ENCODE measurements at regions not wholly inside any gene's neighbourhood (a gene's known extent, or its start where the extent isn't known, plus 50 kb on each side); places are given as distances from the start of the nearest gene placed in this dataset.

DNA sequence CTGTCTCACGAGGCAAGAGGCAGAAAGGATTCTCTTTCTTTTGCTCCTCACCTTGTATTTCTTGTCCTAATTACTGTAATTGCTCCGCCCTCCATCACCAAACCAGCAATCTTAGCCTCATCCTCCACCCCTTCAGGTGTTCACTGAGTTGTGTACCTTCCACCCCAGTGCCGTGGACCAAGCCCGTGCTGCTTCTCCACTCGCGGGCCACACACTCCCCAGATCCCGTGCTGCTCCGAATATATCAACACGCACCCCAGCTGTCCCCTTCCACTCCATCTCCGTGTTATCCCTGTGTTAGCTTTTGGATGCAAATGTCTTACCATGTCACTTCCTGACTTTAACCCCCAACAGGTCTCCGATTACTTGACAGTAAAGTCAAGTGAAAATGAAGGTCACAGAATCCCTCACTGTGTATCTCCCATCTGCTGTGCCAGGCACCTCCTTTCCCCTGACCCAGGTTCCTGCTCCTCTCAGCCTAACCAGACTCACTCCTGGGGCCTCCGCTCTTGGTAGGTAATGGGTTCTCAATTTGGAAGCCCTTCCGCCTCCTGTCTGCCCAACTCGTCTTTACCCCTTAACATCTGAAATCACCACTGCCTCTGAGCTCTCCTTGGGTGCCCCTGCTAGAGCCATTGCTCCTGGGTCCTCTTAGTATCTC is 320.2 kb downstream of the MED10 start:
- TF ChIP-seq EZH2 (IDR thresholded peaks at IDR 0.05; ENCODE audit: low read length, missing control alignments), result no peak
- TF ChIP-seq, protein P1, sequence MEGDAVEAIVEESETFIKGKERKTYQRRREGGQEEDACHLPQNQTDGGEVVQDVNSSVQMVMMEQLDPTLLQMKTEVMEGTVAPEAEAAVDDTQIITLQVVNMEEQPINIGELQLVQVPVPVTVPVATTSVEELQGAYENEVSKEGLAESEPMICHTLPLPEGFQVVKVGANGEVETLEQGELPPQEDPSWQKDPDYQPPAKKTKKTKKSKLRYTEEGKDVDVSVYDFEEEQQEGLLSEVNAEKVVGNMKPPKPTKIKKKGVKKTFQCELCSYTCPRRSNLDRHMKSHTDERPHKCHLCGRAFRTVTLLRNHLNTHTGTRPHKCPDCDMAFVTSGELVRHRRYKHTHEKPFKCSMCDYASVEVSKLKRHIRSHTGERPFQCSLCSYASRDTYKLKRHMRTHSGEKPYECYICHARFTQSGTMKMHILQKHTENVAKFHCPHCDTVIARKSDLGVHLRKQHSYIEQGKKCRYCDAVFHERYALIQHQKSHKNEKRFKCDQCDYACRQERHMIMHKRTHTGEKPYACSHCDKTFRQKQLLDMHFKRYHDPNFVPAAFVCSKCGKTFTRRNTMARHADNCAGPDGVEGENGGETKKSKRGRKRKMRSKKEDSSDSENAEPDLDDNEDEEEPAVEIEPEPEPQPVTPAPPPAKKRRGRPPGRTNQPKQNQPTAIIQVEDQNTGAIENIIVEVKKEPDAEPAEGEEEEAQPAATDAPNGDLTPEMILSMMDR (conservative IDR thresholded peaks at IDR 0.05 in 1 of 2, IDR thresholded peaks at IDR 0.05 in 1 of 2; ENCODE audit: low read depth in 1 of 2, low read length in 2 of 2), result no peak

DNA sequence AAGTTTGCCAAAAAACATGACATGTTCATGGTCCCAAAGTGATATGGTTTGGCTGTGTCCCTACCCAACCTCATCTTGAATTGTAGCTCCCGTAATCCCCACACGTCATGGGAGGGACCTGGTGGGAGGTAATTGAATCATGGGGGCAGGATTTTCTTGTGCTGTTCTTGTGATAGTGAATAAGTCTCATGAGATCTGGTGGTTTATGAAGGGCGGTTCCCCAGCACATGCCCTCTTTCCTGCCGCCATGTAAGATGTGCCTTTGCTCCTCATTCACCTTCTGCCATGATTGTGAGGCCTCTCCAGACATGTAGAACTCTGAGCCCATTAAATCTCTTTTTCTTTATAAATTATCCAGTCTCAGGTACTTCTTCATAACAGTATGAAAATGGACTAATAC is 322.1 kb downstream of the MED10 start:
- H3K4me3 ChIP-seq (replicated peaks in 1 of 4; ENCODE audit: control extremely low read depth in 1 of 4, insufficient read depth in 1 of 4, low read depth in 3 of 4, low read length in 4 of 4), result no peak overlapping the region
- no peak overlapping the region for H2AFZ ChIP-seq (ENCODE audit: low read length)
- H3K36me3 ChIP-seq (ENCODE audit: control insufficient read depth, insufficient read depth, low read length), result no peaks in the 10 kb centered on the region
- H3K9me3 ChIP-seq (ENCODE audit: control insufficient read depth, insufficient read depth, low read depth, low read length), result no peaks in the 10 kb centered on the region
- no peak for DNase-seq (ENCODE audit: low read depth in 2 of 2)
- no peak overlapping the region for H3K4me2 ChIP-seq (ENCODE audit: extremely low read depth, insufficient read depth, low read length)
- no peak overlapping the region for H3K27ac ChIP-seq (ENCODE audit: insufficient read depth, low read length)
- H3K79me2 ChIP-seq (ENCODE audit: control insufficient read depth, insufficient read depth, low read length), result no peaks in the 10 kb centered on the region
- no peaks in the 10 kb centered on the region for H4K20me1 ChIP-seq (ENCODE audit: control insufficient read depth, extremely low read depth, insufficient read depth, low read length)
- no peaks in the 10 kb centered on the region for H3K4me1 ChIP-seq (ENCODE audit: control insufficient read depth, extremely low read depth, insufficient read depth, low read length)
- TF ChIP-seq, protein P1 (conservative IDR thresholded peaks at IDR 0.05 in 1 of 2, IDR thresholded peaks at IDR 0.05 in 1 of 2; ENCODE audit: low read depth in 1 of 2, low read length in 2 of 2), result no peak
- TF ChIP-seq EZH2 (IDR thresholded peaks at IDR 0.05; ENCODE audit: low read length, missing control alignments), result no peak
- H3K9ac ChIP-seq (ENCODE audit: insufficient read depth, low read length), result no peak overlapping the region
- no peaks in the 10 kb centered on the region for H3K27me3 ChIP-seq (ENCODE audit: control insufficient read depth, insufficient read depth, low read length)

More for the DNA sequence above, 320.2 kb downstream of the MED10 start:
- H3K27ac ChIP-seq (ENCODE audit: insufficient read depth, low read length), result no peak overlapping the region
- H2AFZ ChIP-seq (ENCODE audit: low read length), result no peak overlapping the region
- no peaks in the 10 kb centered on the region for H4K20me1 ChIP-seq (ENCODE audit: control insufficient read depth, extremely low read depth, insufficient read depth, low read length)
- no peaks in the 10 kb centered on the region for H3K79me2 ChIP-seq (ENCODE audit: control insufficient read depth, insufficient read depth, low read length)
- H3K4me3 ChIP-seq (replicated peaks in 1 of 4; ENCODE audit: control extremely low read depth in 1 of 4, insufficient read depth in 1 of 4, low read depth in 3 of 4, low read length in 4 of 4), result no peak overlapping the region
- DNase-seq (ENCODE audit: low read depth in 2 of 2), result no peak
- H3K36me3 ChIP-seq (ENCODE audit: control insufficient read depth, insufficient read depth, low read length), result no peaks in the 10 kb centered on the region
- H3K9me3 ChIP-seq (ENCODE audit: control insufficient read depth, insufficient read depth, low read depth, low read length), result no peaks in the 10 kb centered on the region
- H3K4me2 ChIP-seq (ENCODE audit: extremely low read depth, insufficient read depth, low read length), result no peak overlapping the region
- H3K4me1 ChIP-seq (ENCODE audit: control insufficient read depth, extremely low read depth, insufficient read depth, low read length), result no peaks in the 10 kb centered on the region
- no peaks in the 10 kb centered on the region for H3K27me3 ChIP-seq (ENCODE audit: control insufficient read depth, insufficient read depth, low read length)
- H3K9ac ChIP-seq (ENCODE audit: insufficient read depth, low read length), result no peak overlapping the region

DNA sequence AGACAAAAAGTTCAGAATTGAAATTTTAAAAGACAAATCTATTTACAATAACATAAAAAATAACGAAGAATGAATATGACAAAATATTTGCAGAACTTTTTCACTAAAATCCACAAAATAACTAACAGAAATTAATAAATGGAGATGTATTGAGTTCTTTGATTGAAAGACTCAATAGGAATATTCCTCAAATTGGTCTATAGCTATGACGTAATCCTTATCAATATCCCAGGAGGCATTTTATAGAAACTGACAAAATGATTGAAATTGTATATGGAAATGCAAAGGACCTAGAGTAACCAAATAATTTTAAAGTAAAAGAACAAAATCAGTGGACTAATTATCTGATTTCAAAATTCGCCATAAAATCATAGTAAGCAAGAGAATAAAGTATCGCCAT is 328.7 kb downstream of the MED10 start:
- Histone ChIP-seq H3K4me1 (ENCODE audit: control insufficient read depth, extremely low read depth, insufficient read depth, low read length) (no peaks in the 10 kb centered on the region), H3K9me3 (ENCODE audit: control insufficient read depth, insufficient read depth, low read depth, low read length) (no peaks in the 10 kb centered on the region), H3K27me3 (ENCODE audit: control insufficient read depth, insufficient read depth, low read length) (no peaks in the 10 kb centered on the region), H2AFZ (ENCODE audit: low read length) (no peak overlapping the region), H3K36me3 (ENCODE audit: control insufficient read depth, insufficient read depth, low read length) (no peaks in the 10 kb centered on the region), H3K4me3 (replicated peaks in 1 of 4; ENCODE audit: control extremely low read depth in 1 of 4, insufficient read depth in 1 of 4, low read depth in 3 of 4, low read length in 4 of 4) (no peak overlapping the region), H3K9ac (ENCODE audit: insufficient read depth, low read length) (no peak overlapping the region), H3K4me2 (ENCODE audit: extremely low read depth, insufficient read depth, low read length) (no peak overlapping the region), H3K79me2 (ENCODE audit: control insufficient read depth, insufficient read depth, low read length) (no peaks in the 10 kb centered on the region), H4K20me1 (ENCODE audit: control insufficient read depth, extremely low read depth, insufficient read depth, low read length) (no peaks in the 10 kb centered on the region), H3K27ac (ENCODE audit: insufficient read depth, low read length) (no peak overlapping the region)
- no peak for DNase-seq (ENCODE audit: low read depth in 2 of 2)
- TF ChIP-seq EZH2 (IDR thresholded peaks at IDR 0.05; ENCODE audit: low read length, missing control alignments), result no peak
- TF ChIP-seq, protein P1 (conservative IDR thresholded peaks at IDR 0.05 in 1 of 2, IDR thresholded peaks at IDR 0.05 in 1 of 2; ENCODE audit: low read depth in 1 of 2, low read length in 2 of 2), result no peak

Data from fibroblast of lung (primary cell).